Fibroblast of lung (primary cell): ENCODE measurements at regions not wholly inside any gene's neighbourhood (a gene's known extent, or its start where the extent isn't known, plus 50 kb on each side); places are given as distances from the start of the nearest gene placed in this dataset.

Source experiments
- DNase-seq, 2 donors: peaks; one replicate each; pipeline versions ENCODE4 v3.0.0 to v3.0.0-alpha.2; 2010; ENCODE audit warnings: low read depth in 2 of 2
- H2AFZ ChIP-seq: 2 replicates; pipeline ENCODE4 v1.5.1; 2012; ENCODE audit warnings: low read length, control low read depth, inconsistent platforms
- H3K27ac ChIP-seq: 2 replicates; pipeline ENCODE4 v1.5.1; 2011; ENCODE audit warnings: low read length, control low read depth; ENCODE audit not compliant: insufficient read depth
- H3K27me3 ChIP-seq: 2 replicates; pipeline ENCODE4 v1.5.1; 2011; ENCODE audit warnings: mild to moderate bottlenecking, low read length; ENCODE audit not compliant: control insufficient read depth, insufficient read depth
- H3K36me3 ChIP-seq: 2 replicates; pipeline ENCODE4 v1.5.1; 2011; ENCODE audit warnings: low read length; ENCODE audit not compliant: control insufficient read depth, insufficient read depth
- H3K4me1 ChIP-seq: 2 replicates; pipeline ENCODE4 v1.5.1; 2011; ENCODE audit warnings: low read length; ENCODE audit not compliant: control insufficient read depth, insufficient read depth; ENCODE audit errors: extremely low read depth
- H3K4me2 ChIP-seq: 2 replicates; pipeline ENCODE4 v1.5.1; 2011; ENCODE audit warnings: low read length, control low read depth; ENCODE audit not compliant: insufficient read depth; ENCODE audit errors: extremely low read depth
- H3K4me3 ChIP-seq, 4 experiments: fragments of 200-600 bp in 1 of 4; sonication (generic) in 1 of 4; replicated peaks in 1 of 4; 2 replicates each; pipeline ENCODE4 v1.5.1; 2011 to 2016; ENCODE audit warnings: low read length in 4 of 4, low read depth in 3 of 4, mild to moderate bottlenecking in 3 of 4, control low read depth in 2 of 4, inconsistent platforms in 1 of 4, mixed read lengths in 1 of 4; ENCODE audit not compliant: insufficient read depth in 1 of 4; ENCODE audit errors: control extremely low read depth in 1 of 4
- H3K79me2 ChIP-seq: 2 replicates; pipeline ENCODE4 v1.5.1; 2012; ENCODE audit warnings: mild to moderate bottlenecking, low read length, inconsistent platforms; ENCODE audit not compliant: control insufficient read depth, insufficient read depth
- H3K9ac ChIP-seq: 2 replicates; pipeline ENCODE4 v1.5.1; 2011; ENCODE audit warnings: mild to moderate bottlenecking, low read length, control low read depth; ENCODE audit not compliant: insufficient read depth
- H3K9me3 ChIP-seq: 2 replicates; pipeline ENCODE4 v1.5.1; 2012; ENCODE audit warnings: low read depth, low read length; ENCODE audit not compliant: control insufficient read depth, insufficient read depth
- H4K20me1 ChIP-seq: 2 replicates; pipeline ENCODE4 v1.5.1; 2011; ENCODE audit warnings: low read length; ENCODE audit not compliant: control insufficient read depth, insufficient read depth; ENCODE audit errors: extremely low read depth
- EZH2 ChIP-seq: IDR thresholded peaks from 2 replicates; pipeline ENCODE4 v1.5.1; 2012; ENCODE audit warnings: low read length, control low read depth, mild to moderate bottlenecking; ENCODE audit errors: missing control alignments
- TF ChIP-seq, protein P1 (sequence below), 2 donors: IDR thresholded peaks in 1 of 2; conservative IDR thresholded peaks in 1 of 2; 1 replicate in 1 of 2; 2 replicates in 1 of 2; pipeline ENCODE4 v1.5.1; 2011 to 2012; ENCODE audit warnings: low read length in 2 of 2, control low read depth in 1 of 2, inconsistent platforms in 1 of 2, low read depth in 1 of 2, mild to moderate bottlenecking in 1 of 2

DNA sequence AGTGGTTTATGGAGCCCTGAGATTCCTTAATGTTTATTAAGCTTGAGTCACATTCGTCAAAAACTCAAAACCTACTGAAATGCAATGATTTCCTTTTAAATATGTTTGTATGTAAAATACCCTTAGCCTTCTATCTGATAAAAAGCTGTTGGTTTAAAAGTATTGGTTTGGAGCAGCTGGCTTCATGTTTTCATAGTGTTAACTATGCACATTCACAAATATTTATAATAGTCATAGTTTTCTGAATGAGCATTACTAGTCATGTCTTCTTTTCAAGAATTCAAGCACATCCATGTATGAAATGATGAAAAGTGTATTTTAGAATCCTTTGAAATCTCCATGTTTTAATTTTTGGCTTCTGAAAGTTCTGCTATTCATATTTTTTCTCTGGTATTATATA, 558.6 kb downstream of the UTRN start:
- H3K4me1 ChIP-seq = no peaks in the 10 kb centered on the region
- no peak overlapping the region for H3K4me3 ChIP-seq
- no peaks in the 10 kb centered on the region for H3K79me2 ChIP-seq
- no peaks in the 10 kb centered on the region for H3K9me3 ChIP-seq
- no peak overlapping the region for H3K27ac ChIP-seq
- peaks cover 2% of the 10 kb centered on the region for H3K36me3 ChIP-seq
- no peak overlapping the region for H3K4me2 ChIP-seq
- H3K27me3 ChIP-seq = no peaks in the 10 kb centered on the region
- DNase-seq = peak in 1 of 2 donors; percentile 6
- H4K20me1 ChIP-seq = no peaks in the 10 kb centered on the region
- no peak overlapping the region for H3K9ac ChIP-seq
- TF ChIP-seq EZH2 = no peak
- TF ChIP-seq, protein P1, sequence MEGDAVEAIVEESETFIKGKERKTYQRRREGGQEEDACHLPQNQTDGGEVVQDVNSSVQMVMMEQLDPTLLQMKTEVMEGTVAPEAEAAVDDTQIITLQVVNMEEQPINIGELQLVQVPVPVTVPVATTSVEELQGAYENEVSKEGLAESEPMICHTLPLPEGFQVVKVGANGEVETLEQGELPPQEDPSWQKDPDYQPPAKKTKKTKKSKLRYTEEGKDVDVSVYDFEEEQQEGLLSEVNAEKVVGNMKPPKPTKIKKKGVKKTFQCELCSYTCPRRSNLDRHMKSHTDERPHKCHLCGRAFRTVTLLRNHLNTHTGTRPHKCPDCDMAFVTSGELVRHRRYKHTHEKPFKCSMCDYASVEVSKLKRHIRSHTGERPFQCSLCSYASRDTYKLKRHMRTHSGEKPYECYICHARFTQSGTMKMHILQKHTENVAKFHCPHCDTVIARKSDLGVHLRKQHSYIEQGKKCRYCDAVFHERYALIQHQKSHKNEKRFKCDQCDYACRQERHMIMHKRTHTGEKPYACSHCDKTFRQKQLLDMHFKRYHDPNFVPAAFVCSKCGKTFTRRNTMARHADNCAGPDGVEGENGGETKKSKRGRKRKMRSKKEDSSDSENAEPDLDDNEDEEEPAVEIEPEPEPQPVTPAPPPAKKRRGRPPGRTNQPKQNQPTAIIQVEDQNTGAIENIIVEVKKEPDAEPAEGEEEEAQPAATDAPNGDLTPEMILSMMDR (conservative IDR thresholded peaks at IDR 0.05 in 1 of 2, IDR thresholded peaks at IDR 0.05 in 1 of 2; ENCODE audit: low read depth in 1 of 2, low read length in 2 of 2) = no peak
- no peak overlapping the region for H2AFZ ChIP-seq

- no peaks in the 10 kb centered on the region for H4K20me1 ChIP-seq
- no peaks in the 10 kb centered on the region for H3K79me2 ChIP-seq
- no peaks in the 10 kb centered on the region for H3K9me3 ChIP-seq
- no peaks in the 10 kb centered on the region for H3K36me3 ChIP-seq
- H3K4me1 ChIP-seq = no peaks in the 10 kb centered on the region
- no peak for DNase-seq
- no peak overlapping the region for H3K27ac ChIP-seq
- H3K4me3 ChIP-seq = no peak overlapping the region
- TF ChIP-seq, protein P1 (conservative IDR thresholded peaks at IDR 0.05 in 1 of 2, IDR thresholded peaks at IDR 0.05 in 1 of 2; ENCODE audit: low read depth in 1 of 2, low read length in 2 of 2) = no peak
- TF ChIP-seq EZH2 = no peak
- no peak overlapping the region for H3K9ac ChIP-seq
- no peaks in the 10 kb centered on the region for H3K27me3 ChIP-seq
- no peak overlapping the region for H2AFZ ChIP-seq
- H3K4me2 ChIP-seq = no peak overlapping the region
Measured at GRCh38 chr6:144844596-144844995, 559.5 kb downstream of the UTRN start.

- no peak overlapping the region for H3K27ac ChIP-seq
Measured at GRCh38 chr6:144845186-144845585, 560.1 kb downstream of the UTRN start.

More at GRCh38 chr6:144845186-144845585, 560.1 kb downstream of the UTRN start:
- peak; percentile 31 for DNase-seq
- Histone ChIP-seq H2AFZ (no peak overlapping the region), H4K20me1 (no peaks in the 10 kb centered on the region), H3K9me3 (no peaks in the 10 kb centered on the region), H3K4me3 (no peak overlapping the region), H3K79me2 (no peaks in the 10 kb centered on the region), H3K36me3 (no peaks in the 10 kb centered on the region), H3K9ac (no peak overlapping the region), H3K4me1 (no peaks in the 10 kb centered on the region), H3K4me2 (no peak overlapping the region), H3K27me3 (no peaks in the 10 kb centered on the region)
- TF ChIP-seq, protein P1 (conservative IDR thresholded peaks at IDR 0.05 in 1 of 2, IDR thresholded peaks at IDR 0.05 in 1 of 2; ENCODE audit: low read depth in 1 of 2, low read length in 2 of 2) = no peak
- no peak for TF ChIP-seq EZH2
